ENCODE measurements at regions not wholly inside any gene's neighbourhood (a gene's known extent, or its start where the extent isn't known, plus 50 kb on each side); places are given as distances from the start of the nearest gene placed in this dataset.

DNA sequence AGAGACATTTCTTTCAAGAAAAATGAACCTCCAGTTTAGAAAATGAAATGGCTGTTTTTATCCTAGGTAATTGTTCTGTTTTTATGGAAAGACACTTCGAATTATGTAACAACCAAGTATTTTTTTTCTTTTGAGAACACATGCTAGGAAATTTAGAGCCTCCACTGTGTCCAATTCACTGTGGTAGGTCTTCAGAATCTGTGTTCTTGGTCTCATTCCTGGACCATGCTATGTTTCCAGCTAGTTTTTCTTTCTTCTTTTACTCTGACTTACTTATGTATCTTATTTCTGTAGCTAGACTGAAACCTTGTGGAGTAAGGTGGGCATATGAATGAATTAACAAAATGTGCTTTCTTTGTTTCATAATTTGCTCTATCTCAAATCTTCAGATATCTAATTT is 391.7 kb upstream of the KLHL29 start:
- TF ChIP-seq, protein P1, sequence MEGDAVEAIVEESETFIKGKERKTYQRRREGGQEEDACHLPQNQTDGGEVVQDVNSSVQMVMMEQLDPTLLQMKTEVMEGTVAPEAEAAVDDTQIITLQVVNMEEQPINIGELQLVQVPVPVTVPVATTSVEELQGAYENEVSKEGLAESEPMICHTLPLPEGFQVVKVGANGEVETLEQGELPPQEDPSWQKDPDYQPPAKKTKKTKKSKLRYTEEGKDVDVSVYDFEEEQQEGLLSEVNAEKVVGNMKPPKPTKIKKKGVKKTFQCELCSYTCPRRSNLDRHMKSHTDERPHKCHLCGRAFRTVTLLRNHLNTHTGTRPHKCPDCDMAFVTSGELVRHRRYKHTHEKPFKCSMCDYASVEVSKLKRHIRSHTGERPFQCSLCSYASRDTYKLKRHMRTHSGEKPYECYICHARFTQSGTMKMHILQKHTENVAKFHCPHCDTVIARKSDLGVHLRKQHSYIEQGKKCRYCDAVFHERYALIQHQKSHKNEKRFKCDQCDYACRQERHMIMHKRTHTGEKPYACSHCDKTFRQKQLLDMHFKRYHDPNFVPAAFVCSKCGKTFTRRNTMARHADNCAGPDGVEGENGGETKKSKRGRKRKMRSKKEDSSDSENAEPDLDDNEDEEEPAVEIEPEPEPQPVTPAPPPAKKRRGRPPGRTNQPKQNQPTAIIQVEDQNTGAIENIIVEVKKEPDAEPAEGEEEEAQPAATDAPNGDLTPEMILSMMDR (IDR thresholded peaks at IDR 0.05; ENCODE audit: low read depth, low read length): no peak
- no peak for TF ChIP-seq EZH2phosphoT487 (IDR thresholded peaks at IDR 0.05; ENCODE audit: low read depth)
